HuH-7 (cell line): ENCODE measurements at regions not wholly inside any gene's neighbourhood (a gene's known extent, or its start where the extent isn't known, plus 50 kb on each side); places are given as distances from the start of the nearest gene placed in this dataset.
"Not testable (repeated sequence)": the region's sequence is repeated elsewhere in the genome, so short reads cannot be mapped to it uniquely, and the experiment has no call there.

ENCODE experiments used
- DNase-seq: peaks from one replicate; pipeline ENCODE4 v3.0.0; 2011; ENCODE audit warnings: low spot score

DNA sequence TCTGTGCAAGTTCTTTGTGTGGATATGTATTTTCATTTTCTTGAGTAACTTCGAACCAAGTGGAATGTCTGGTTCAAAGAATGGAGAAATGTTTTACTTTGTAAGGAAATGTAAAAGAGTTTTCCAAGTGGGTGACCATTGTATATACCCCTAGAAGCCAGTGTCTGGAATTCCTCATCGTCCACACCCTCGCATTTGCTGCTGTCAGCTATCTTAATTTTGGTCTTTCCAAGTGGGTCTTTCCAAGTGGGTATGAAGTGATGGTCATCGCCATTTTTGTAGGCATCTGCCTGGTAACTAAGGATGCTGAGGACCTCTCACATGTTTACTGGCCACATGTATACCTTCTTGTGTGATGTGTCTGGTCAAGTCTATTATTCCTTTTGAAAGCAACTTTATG, 547.5 kb downstream of the TBC1D22A start:
- no peak for DNase-seq

- DNase-seq, result no peak
Observed at GRCh38 chr22:47309476-47309875, 547.0 kb downstream of the TBC1D22A start.

DNA sequence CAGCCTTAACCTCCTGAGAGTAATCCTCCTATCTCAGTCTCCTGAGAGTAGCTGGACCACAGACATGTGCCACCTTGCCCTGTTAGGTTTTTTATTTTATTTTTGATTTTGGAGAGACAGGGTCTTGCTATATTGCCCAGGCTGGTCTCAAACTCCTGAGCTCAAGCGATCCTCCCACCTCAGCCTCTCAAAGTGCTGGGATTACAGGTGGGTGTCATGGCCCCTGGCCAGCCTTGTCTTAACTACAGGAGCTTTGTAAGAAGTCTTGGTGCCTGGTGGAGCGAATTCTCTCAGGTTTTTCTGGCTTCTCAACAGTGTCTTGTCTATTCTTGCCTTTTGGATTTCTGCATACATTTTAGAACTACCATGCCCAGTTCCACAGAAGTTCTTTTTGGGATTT, 546.4 kb downstream of the TBC1D22A start:
- DNase-seq, result no peak

DNA sequence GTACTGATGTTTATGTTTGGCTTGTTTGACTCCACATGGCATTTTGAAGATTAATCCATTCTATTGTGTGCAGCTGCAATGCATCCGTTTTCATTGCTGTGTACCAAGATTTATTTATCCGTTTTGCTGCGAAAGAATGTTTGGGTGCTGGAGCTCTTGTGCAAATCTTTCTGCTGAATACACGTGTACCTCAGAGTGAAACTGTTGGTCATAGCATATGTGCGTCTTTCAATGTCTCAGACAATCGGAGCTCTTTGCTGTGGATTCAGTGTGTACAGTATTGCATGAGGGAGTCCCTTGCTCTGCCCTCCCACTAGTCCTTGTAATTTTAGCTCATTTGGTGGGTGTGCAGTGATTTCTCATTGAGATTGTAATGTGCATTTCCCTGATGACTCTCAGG, 545.4 kb downstream of the TBC1D22A start:
- no peak for DNase-seq

DNA sequence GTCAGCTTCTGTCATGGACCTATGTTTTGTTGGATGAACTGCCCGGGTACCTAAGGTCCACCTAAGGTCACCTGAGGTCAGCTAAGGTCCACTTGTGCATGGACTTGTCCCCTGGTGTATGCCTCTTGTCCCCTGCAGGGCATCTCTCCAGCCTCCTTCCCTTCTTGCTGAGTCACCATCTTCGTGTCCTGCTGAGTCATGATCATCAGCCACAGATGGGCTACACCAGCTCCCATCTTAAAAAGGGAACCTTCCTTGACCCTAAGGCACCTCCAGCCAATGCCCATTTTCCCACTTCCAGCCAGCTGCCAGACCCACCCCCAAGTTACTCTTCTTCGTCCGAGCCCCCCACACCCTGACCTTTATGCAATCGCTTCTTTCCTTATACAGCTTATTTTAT, 544.9 kb downstream of the TBC1D22A start:
- DNase-seq, result no peak

GRCh38 chr22:47304854-47305253, 542.4 kb downstream of the TBC1D22A start:
- DNase-seq, result no peak

DNA sequence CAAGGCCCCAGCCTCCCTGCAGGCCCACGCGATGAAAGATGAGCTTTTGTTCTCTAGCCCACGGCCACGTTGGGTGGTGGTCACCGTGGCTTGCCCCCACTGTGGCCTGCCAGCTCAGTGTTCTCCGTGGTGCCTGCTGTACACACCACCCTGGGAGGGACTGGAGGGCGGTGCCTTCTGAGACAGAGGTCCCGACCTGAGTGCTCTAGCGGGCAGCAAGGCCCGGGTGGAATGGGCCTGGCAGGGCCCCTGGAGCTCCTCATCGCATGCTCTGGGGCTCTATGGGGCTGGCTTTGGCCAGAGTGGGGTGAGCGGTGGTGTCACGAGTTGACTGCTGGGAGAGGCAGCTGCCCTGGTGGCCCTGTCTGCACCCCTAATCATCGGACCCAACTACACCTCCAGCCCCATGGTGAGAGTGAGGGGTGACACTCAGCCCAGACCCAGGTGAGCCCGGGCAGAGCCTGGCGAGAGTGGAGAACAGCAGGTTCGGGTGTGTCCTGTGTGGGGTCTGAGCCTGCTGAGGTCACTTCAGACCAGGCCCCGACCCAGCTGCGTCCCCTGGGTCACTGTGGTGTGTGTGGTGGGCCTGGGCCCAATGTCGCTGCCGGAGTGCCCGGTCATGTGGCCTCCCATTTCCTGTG, 541.9 kb downstream of the TBC1D22A start:
- DNase-seq, result no peak

DNA sequence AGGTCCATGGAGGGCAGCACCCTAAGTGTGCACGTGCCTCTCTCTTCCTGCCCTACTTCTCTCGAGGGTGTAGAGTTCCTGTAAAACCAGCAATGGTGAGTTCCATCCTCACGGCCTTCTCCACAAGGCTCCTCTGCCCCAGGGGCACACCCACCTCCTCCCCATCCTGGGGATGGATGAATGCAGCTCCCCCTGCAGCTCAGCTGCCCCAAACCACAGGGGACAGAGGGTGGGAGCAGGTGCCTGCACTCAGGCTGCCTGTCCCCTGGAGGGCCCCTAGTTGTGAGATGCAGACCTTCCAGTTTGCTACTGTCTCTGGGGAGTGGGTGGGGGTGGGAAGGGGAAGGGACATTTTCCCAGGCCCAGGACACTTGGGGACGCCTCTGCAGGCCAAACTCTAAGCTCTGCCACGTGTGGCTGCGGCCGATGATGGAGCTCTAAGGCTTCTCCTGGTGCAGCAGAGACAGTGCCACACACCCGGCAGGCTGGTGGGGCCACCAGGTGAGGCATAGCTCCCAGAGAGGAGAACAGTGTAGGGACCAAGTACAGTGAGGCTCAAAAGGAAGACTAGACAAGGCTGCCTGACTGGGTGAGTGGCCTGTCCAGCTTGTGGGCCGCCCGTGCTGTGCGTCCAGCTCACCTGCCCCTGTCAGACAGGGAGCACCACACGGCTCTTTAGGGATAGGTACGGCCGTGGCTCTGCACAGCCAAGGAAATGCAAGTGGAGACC, 540.9 kb downstream of the TBC1D22A start:
- no peak for DNase-seq

GRCh38 chr22:47302587-47302986, 540.1 kb downstream of the TBC1D22A start:
- DNase-seq, result not testable (repeated sequence)

GRCh38 chr22:47301820-47302475, 539.5 kb downstream of the TBC1D22A start:
- DNase-seq, result no peak

- DNase-seq, result no peak
Observed at GRCh38 chr22:47300698-47301405, 538.4 kb downstream of the TBC1D22A start.

GRCh38 chr22:47299863-47300697, 537.6 kb downstream of the TBC1D22A start:
- no peak for DNase-seq

DNA sequence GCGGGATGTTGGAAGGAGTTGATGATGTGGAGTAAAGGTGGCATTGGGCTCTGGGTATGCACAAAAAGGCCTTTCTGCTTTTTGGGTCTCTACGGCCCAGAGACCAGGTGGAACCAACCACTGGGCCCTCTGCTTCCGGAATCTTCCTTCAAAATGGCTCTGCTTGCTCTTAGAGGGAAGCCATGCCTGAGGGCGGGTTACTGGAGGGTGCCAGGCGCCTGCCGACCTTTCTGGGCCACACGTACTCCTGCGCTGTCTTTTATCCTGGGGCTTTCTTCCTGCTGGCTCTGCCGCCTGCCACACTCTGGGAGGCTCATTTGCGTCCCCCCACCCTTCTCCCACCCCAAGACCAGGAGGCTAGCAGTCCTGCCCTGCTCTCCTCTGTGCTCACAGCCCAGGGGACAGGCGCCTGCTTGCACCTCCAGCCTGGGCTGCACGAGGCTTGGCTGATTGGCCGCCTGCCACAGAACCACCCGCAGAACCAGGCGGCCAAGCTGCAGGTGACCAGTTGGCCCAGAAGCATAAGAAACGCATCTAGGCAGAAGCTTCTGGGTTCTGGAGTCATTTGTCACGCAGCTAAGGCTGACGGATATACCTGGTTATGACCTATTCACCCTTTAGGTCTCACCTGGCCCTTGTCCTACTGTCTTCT, 536.9 kb downstream of the TBC1D22A start:
- no peak for DNase-seq

- no peak for DNase-seq
Observed at GRCh38 chr22:47298017-47298785, 535.8 kb downstream of the TBC1D22A start.

DNA sequence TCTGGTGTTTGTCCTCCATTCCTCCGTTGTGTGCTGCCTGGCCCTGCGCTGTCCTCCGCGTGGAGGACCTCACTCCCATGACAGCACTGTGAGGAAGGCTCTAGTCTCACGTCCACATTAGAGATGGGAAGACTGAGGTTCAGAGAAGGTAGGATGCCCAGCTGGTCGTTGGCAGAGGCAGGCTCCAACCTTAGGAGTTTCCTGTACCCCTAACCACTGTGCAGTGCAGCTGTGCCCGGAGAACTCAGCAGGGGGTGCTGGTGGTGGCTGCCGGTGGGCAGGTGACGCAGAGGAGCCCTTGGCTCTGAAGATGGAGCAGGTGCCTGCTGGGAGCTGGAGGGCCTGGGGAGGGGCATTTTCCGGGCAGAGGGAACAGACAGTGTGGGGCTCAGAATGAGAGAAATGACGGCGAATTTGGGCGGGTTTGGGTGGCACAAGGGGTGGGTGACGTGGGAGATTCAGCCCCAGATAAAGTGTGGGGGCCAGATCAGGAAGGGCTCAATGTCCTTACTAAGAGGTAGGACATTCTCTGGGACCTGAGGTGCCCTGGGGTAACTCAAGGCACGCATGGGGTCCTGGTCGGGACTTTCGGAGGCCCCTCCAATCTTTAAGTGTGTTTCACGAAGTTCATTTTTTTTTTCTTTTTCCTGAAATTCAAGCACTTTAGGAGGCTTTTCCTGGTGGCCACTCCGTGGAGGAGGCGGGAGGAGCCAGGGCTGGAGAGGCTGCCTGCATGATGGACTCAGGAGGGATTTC, 535.0 kb downstream of the TBC1D22A start:
- DNase-seq, result no peak

- DNase-seq, result no peak
Observed at GRCh38 chr22:47296405-47297260, 534.2 kb downstream of the TBC1D22A start.

- DNase-seq, result no peak
Observed at GRCh38 chr22:47295982-47296381, 533.5 kb downstream of the TBC1D22A start.

DNA sequence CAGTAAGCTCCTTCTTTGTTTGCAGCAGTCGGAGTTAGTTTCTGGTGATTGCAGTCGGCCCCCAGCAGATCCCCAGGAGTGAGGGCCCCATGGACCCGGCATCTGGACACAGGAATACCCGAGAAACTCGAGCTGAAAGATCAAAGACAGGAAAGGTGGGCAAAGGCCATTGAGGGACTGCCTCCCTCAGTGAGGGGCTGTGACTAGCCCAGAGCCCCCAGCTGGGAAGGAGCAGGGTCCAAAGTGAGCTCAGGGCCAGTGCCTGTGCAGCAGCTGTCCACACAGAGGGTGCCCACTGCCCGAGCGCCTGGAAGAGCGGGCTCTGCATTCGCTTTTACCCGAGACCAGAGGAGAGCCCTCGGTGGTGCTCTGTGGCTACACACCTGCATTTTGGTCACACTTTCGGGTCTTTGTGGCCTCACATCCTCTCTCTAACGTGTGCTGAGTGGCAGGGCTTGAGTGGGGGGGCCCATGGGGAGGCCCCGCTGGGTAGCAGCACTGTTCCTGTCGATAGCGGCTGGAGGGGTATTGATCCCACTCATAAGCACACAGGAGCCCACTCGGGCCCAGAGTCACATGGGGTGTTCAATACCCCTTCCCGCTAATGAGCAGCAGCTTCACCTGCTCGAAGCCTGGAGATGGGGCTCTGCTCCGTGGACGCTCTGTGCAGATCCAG, 532.9 kb downstream of the TBC1D22A start:
- no peak for DNase-seq
